HG02852 (cell line): ENCODE measurements at regions not wholly inside any gene's neighbourhood (a gene's known extent, or its start where the extent isn't known, plus 50 kb on each side); places are given as distances from the start of the nearest gene placed in this dataset.
"Not testable (repeated sequence)": the region's sequence is repeated elsewhere in the genome, so short reads cannot be mapped to it uniquely, and the experiment has no call there.

Source experiments
- ATAC-seq: cut with Tn5 transposase; IDR thresholded peaks from one replicate; pipeline ENCODE4 v1.9.1; 2021; ENCODE audit warnings: mild to moderate bottlenecking, moderate library complexity; ENCODE audit not compliant: unreplicated experiment

- ATAC-seq: no peak
Measured at GRCh38 chr9:92242260-92243136, 51.0 kb downstream of the IARS1 start.

- ATAC-seq: no peak
Measured at GRCh38 chr9:92236915-92237314, 56.6 kb downstream of the IARS1 start.

- ATAC-seq: no peak
Measured at GRCh38 chr9:92236465-92236864, 57.0 kb downstream of the IARS1 start.

- no peak for ATAC-seq
Measured at GRCh38 chr9:92234514-92234913, 59.0 kb downstream of the IARS1 start.

GRCh38 chr9:92232190-92232589 lies 61.3 kb downstream of the IARS1 start:
- ATAC-seq: no peak

- ATAC-seq: no peak
Measured at GRCh38 chr9:92228628-92229027, 64.9 kb downstream of the IARS1 start.

GRCh38 chr9:92224177-92224576 lies 69.3 kb downstream of the IARS1 start:
- ATAC-seq: no peak

- ATAC-seq: no peak
Measured at GRCh38 chr9:92223758-92224157, 69.7 kb downstream of the IARS1 start.

GRCh38 chr9:92208693-92209524 lies 84.6 kb downstream of the IARS1 start:
- ATAC-seq: no peak

- no peak for ATAC-seq
Measured at GRCh38 chr9:92206488-92206887, 87.0 kb downstream of the IARS1 start.

GRCh38 chr9:92203887-92204286 lies 88.7 kb upstream of the SPTLC1 start:
- not testable (repeated sequence) for ATAC-seq

- not testable (repeated sequence) for ATAC-seq
Measured at GRCh38 chr9:92198237-92198636, 83.0 kb upstream of the SPTLC1 start.

GRCh38 chr9:92196909-92197308 lies 81.7 kb upstream of the SPTLC1 start:
- no peak for ATAC-seq

GRCh38 chr9:92196400-92196799 lies 81.2 kb upstream of the SPTLC1 start:
- ATAC-seq: no peak

GRCh38 chr9:92191801-92192200 lies 76.6 kb upstream of the SPTLC1 start:
- ATAC-seq: no peak

GRCh38 chr9:92190536-92190790 lies 75.2 kb upstream of the SPTLC1 start:
- no peak for ATAC-seq

- no peak for ATAC-seq
Measured at GRCh38 chr9:92189782-92190535, 74.7 kb upstream of the SPTLC1 start.

GRCh38 chr9:92188969-92189781 lies 74.0 kb upstream of the SPTLC1 start:
- ATAC-seq: no peak

GRCh38 chr9:92187989-92188714 lies 72.9 kb upstream of the SPTLC1 start:
- ATAC-seq: no peak

- no peak for ATAC-seq
Measured at GRCh38 chr9:92187390-92187789, 72.2 kb upstream of the SPTLC1 start.
